ENCODE measurements at regions not wholly inside any gene's neighbourhood (a gene's known extent, or its start where the extent isn't known, plus 50 kb on each side); places are given as distances from the start of the nearest gene placed in this dataset.

DNA sequence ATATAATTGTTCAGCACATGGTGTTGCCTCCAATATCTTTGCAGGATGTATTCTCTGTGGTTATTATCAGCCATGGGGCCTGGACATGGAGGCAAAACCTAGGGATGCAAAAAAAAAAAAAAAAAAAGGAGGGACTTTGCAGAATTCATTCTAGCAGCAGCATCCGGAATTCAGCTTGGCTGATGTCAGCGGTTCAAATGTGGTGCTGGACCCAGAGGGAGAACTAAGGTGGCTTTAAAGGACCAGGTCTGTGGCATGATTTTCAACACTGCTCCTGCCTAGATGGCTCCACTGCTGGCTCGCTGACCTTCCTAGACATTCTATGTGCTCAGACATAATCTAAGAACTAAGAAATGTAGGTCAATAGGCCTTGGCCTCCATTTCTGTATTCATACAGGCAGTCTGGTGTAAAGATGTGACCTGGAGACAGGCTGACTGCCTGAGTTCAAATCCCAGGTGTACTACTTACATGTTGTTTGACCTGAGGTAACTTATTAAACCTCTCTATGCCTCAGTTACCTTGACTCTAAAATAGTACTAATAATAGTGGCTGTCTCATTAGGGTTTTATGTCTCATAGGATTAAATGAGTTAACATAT, 108.6 kb downstream of the PPM1A start:
- TF ChIP-seq REST (IDR thresholded peaks at IDR 0.05) (no peak), JUND (IDR thresholded peaks at IDR 0.05) (no peak), RAD21 (IDR thresholded peaks at IDR 0.05) (no peak), HNF4A (conservative IDR thresholded peaks at IDR 0.05) (no peak), EGR1 (IDR thresholded peaks at IDR 0.05; ENCODE audit: low read depth in 2 of 2) (no peak), TAF1 (conservative IDR thresholded peaks at IDR 0.05) (no peak), FOXA1 (IDR thresholded peaks at IDR 0.05) (no peak), GABPA (IDR thresholded peaks at IDR 0.05 in 1 of 2, conservative IDR thresholded peaks at IDR 0.05 in 1 of 2) (no peak), ATF3 (IDR thresholded peaks at IDR 0.05) (no peak), SP1 (IDR thresholded peaks at IDR 0.05) (no peak), MAX (IDR thresholded peaks at IDR 0.05) (no peak)
- TF ChIP-seq, protein P1, sequence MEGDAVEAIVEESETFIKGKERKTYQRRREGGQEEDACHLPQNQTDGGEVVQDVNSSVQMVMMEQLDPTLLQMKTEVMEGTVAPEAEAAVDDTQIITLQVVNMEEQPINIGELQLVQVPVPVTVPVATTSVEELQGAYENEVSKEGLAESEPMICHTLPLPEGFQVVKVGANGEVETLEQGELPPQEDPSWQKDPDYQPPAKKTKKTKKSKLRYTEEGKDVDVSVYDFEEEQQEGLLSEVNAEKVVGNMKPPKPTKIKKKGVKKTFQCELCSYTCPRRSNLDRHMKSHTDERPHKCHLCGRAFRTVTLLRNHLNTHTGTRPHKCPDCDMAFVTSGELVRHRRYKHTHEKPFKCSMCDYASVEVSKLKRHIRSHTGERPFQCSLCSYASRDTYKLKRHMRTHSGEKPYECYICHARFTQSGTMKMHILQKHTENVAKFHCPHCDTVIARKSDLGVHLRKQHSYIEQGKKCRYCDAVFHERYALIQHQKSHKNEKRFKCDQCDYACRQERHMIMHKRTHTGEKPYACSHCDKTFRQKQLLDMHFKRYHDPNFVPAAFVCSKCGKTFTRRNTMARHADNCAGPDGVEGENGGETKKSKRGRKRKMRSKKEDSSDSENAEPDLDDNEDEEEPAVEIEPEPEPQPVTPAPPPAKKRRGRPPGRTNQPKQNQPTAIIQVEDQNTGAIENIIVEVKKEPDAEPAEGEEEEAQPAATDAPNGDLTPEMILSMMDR (IDR thresholded peaks at IDR 0.05; ENCODE audit: low read depth, low read length, missing input control): no peak
- TF ChIP-seq, protein P2, sequence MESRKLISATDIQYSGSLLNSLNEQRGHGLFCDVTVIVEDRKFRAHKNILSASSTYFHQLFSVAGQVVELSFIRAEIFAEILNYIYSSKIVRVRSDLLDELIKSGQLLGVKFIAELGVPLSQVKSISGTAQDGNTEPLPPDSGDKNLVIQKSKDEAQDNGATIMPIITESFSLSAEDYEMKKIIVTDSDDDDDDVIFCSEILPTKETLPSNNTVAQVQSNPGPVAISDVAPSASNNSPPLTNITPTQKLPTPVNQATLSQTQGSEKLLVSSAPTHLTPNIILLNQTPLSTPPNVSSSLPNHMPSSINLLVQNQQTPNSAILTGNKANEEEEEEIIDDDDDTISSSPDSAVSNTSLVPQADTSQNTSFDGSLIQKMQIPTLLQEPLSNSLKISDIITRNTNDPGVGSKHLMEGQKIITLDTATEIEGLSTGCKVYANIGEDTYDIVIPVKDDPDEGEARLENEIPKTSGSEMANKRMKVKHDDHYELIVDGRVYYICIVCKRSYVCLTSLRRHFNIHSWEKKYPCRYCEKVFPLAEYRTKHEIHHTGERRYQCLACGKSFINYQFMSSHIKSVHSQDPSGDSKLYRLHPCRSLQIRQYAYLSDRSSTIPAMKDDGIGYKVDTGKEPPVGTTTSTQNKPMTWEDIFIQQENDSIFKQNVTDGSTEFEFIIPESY (IDR thresholded peaks at IDR 0.05): no peak
